Activated T-cell treated with anti-CD3 and anti-CD28 coated beads, Interleukin-2, amount 50 U/mL, for 24 hours (primary cell): ENCODE measurements at regions not wholly inside any gene's neighbourhood (a gene's known extent, or its start where the extent isn't known, plus 50 kb on each side); places are given as distances from the start of the nearest gene placed in this dataset.

Experiments
- DNase-seq: peaks from one replicate; pipeline ENCODE4 v3.0.0-alpha.2; 2020
- H3K27ac Mint-ChIP-seq: 2 replicates; pipeline ENCODE4 v1.8.0; 2020; ENCODE audit warnings: mild to moderate bottlenecking, mixed read lengths
- H3K27me3 Mint-ChIP-seq: 2 replicates; pipeline ENCODE4 v1.8.0; 2020; ENCODE audit warnings: mixed read lengths
- H3K36me3 Mint-ChIP-seq: 2 replicates; pipeline ENCODE4 v1.8.0; 2020; ENCODE audit warnings: low read depth, mixed read lengths
- H3K4me1 Mint-ChIP-seq: 2 replicates; pipeline ENCODE4 v1.8.0; 2020; ENCODE audit warnings: low read depth, mixed read lengths
- H3K4me3 Mint-ChIP-seq: 2 replicates; pipeline ENCODE4 v1.8.0; 2020; ENCODE audit warnings: mild to moderate bottlenecking, moderate library complexity, mixed read lengths
- H3K9me3 Mint-ChIP-seq: 2 replicates; pipeline ENCODE4 v1.8.0; 2020; ENCODE audit warnings: mixed read lengths

GRCh38 chr9:12633016-12633765 is 60.0 kb upstream of the TYRP1 start:
- DNase-seq = no peak
- Mint-ChIP-seq H3K36me3 (no peaks in the 10 kb centered on the region), H3K4me1 (no peaks in the 10 kb centered on the region), H3K27ac (no peak overlapping the region), H3K27me3 (no peaks in the 10 kb centered on the region), H3K9me3 (peaks cover 22% of the 10 kb centered on the region), H3K4me3 (no peak overlapping the region)

- H3K9me3 Mint-ChIP-seq = peaks cover 15% of the 10 kb centered on the region
- H3K27ac Mint-ChIP-seq = no peak overlapping the region
- H3K36me3 Mint-ChIP-seq = no peaks in the 10 kb centered on the region
- no peak for DNase-seq
- H3K4me1 Mint-ChIP-seq = no peaks in the 10 kb centered on the region
- H3K4me3 Mint-ChIP-seq = no peak overlapping the region
- no peaks in the 10 kb centered on the region for H3K27me3 Mint-ChIP-seq
Observed at GRCh38 chr9:12640016-12640587, 53.1 kb upstream of the TYRP1 start.

- no peaks in the 10 kb centered on the region for H3K4me1 Mint-ChIP-seq
- no peaks in the 10 kb centered on the region for H3K27me3 Mint-ChIP-seq
- no peak overlapping the region for H3K27ac Mint-ChIP-seq
- peaks cover 17% of the 10 kb centered on the region for H3K9me3 Mint-ChIP-seq
- DNase-seq = no peak
- H3K4me3 Mint-ChIP-seq = no peak overlapping the region
- H3K36me3 Mint-ChIP-seq = no peaks in the 10 kb centered on the region
Observed at GRCh38 chr9:12640866-12641636, 52.1 kb upstream of the TYRP1 start.
